ENCODE measurements at regions not wholly inside any gene's neighbourhood (a gene's known extent, or its start where the extent isn't known, plus 50 kb on each side); places are given as distances from the start of the nearest gene placed in this dataset.

DNA sequence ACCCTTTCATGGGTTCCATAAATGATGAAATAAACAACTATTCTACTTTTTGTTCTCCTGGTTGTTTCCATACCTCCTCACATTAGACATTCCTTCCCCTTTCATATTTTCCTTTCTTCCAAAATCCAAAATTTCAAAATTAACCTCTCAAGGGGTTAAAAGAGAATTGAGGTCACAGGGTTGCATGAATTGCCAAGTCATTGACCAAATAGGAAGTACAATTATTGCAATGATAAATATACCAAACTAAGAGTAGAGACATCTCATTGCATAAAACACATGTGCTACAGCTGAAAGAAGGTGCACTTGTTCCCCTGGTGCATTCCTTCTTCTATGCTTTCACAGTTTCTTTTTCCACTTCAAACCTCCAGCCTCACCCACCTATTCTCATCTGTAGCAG, 136.1 kb downstream of the KCTD12 start:
- no peak for DNase-seq (ENCODE audit: low spot score)

DNA sequence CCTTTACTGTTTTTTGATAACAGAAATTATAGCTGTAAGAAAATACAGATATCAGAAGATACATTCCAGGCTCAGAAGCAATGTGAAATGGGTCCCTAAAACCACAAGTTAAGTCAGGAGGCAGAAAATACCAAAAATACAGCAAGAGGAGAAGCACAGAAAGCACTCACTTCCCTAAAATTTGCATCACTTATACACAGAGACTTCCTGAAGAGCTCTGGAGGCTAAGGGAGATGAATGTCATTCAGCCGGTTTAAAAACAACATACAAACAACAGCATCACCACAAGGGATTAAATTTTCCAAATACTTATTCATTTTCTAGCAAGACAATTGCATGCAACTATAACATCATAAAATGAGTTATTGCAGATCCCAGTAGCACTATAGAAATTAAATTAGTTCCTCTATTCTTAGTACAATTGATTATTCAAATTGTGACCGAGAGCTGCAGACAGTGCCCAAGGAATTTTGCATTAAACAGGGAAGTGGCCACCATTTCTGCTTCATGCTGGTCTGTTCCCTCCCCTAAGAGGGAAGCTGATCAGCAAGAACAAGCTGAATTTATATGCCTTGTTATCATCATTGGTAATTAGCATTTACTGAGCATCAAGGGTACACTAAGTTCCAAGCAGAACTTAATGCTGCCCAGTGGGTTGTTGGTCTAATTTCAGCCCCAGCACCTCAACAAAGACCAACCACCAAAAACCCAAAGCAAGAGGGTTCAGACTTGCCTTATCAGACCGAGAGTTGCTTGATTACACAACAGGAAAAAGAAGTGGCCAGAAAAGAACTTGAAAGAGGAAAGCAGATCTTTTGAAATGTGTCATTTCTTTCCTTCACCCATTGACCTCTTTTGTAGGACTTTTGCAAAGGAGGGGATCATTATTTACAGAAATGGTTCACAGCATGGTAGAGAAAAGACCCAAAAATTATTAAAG, 140.7 kb downstream of the KCTD12 start:
- no peak for DNase-seq (ENCODE audit: low spot score)

DNA sequence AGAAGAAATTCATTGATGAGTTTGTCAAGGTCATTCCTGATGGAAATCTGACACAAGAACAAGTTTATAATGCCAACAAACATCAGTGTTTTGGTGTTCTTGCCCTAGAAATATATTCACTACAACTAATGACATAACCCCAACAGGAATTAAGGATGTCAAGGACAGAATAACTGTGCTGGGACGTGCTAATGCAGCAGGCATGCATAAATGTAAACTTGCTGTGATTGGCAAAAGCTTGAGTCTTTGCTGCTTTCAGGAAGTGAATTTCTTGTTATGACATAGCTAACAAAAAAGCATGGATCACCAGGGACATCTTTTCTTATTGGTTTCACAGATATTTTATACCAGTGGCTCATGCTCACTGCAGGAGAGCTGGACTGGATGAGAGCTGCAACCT, 144.6 kb downstream of the KCTD12 start:
- DNase-seq (ENCODE audit: low spot score), result peak; percentile 26

GRCh38 chr13:76741046-76741445, 145.2 kb downstream of the KCTD12 start:
- no peak for DNase-seq (ENCODE audit: low spot score)

DNA sequence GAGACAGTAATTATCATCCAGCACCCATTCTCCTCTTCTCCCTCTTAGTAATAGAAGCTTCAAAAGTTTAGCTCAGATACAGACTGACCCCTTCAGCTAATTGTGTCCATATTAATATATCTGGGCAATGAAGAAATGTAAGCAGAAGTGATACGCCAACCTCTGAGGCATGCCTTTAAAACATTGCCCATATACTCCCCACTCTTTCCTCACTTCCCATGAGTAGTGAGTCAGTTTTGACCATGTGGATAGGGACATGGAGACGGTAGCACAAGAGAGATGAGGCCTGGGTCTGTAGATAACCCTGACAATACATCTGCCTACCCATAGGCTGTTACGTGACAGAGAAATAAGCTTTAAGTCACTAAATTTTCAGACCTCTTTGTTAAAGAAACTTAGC, 147.6 kb downstream of the KCTD12 start:
- DNase-seq (ENCODE audit: low spot score), result no peak

- DNase-seq (ENCODE audit: low spot score), result no peak
These were observed 148.7 kb downstream of the KCTD12 start for GRCh38 chr13:76737526-76737925.

DNA sequence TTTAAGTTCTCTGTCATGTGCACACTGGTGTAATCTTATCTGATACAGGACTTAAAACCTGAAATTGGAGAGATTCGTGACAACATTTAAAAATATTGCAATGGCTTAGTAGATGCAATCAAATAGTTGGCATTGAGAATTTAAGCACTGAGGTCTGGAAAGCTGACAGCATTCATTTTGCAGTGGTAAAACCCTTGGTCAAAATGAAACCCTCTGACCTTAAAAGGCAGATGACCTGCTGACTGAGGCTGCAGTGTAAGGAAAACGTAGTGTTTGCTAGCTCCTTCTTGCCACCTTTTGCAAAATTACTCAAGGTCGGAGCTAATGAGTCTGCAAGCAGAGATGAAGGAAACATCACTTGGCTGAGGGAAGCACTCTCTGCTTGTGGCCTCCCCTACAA, 150.6 kb downstream of the KCTD12 start:
- no peak for DNase-seq (ENCODE audit: low spot score)

GRCh38 chr13:76733671-76734070, 152.5 kb downstream of the KCTD12 start:
- DNase-seq (ENCODE audit: low spot score), result no peak

GRCh38 chr13:76732367-76732766, 153.8 kb downstream of the KCTD12 start:
- DNase-seq (ENCODE audit: low spot score), result no peak

GRCh38 chr13:76730220-76730619, 156.0 kb downstream of the KCTD12 start:
- DNase-seq (ENCODE audit: low spot score), result no peak

DNA sequence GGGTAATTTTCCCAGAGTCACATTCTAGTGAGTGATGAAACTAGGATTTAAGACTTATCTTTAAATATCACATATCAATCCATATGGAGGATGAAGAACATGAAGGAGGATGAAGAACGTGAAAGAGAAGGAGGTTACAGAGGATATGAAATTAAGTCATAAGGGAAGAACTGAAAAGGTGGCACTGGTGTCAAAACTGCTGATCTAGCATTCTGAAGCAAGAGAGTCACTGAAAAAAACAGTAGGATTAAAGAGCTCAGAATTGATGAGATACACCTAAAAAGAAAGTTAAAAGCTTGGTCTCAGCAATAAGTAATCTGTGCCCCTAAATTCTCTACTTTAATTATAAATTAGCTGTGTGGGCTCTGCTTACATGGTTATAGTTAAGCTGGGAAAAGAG, 156.5 kb downstream of the KCTD12 start:
- no peak for DNase-seq (ENCODE audit: low spot score)

DNA sequence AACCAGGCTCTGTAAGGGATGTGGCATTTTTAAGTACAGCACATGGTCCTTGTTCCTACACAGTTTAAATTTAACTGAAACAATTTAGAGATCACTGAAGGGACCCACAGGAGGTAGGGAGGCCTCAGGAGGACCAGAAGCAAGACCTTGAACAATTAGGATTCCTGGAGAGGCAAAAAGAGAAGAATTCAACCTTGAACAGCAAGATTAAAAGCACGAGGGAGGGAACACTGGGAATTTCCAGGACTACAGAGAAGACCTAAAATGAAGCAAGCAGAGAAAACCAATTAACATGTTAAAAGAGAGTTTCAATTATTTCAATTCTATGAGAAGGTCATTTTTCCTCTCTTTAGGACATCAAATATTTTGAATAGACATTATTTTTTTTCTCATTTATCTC, 160.3 kb downstream of the KCTD12 start:
- DNase-seq (ENCODE audit: low spot score), result no peak

- no peak for DNase-seq (ENCODE audit: low spot score)
These were observed 161.0 kb downstream of the KCTD12 start for GRCh38 chr13:76725211-76725610.

DNA sequence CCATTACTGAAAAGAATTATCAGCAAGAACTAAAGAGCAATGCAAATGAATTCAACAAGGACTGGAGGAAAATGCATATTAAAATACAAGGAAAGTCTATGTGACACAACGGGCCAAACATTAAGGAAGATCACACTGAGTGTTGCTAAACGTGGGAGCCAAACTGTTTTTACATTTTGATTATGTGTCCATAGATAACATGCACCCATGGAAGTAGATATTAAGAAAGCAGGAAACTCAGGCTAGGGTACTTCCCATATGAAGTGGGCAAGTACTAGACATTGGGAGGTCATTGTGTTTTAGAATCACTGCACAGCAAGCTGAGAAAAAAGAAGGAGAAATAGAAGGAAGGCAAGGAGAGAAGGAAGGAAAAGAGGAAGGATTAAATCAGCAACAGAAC, 161.8 kb downstream of the KCTD12 start:
- DNase-seq (ENCODE audit: low spot score), result no peak

DNA sequence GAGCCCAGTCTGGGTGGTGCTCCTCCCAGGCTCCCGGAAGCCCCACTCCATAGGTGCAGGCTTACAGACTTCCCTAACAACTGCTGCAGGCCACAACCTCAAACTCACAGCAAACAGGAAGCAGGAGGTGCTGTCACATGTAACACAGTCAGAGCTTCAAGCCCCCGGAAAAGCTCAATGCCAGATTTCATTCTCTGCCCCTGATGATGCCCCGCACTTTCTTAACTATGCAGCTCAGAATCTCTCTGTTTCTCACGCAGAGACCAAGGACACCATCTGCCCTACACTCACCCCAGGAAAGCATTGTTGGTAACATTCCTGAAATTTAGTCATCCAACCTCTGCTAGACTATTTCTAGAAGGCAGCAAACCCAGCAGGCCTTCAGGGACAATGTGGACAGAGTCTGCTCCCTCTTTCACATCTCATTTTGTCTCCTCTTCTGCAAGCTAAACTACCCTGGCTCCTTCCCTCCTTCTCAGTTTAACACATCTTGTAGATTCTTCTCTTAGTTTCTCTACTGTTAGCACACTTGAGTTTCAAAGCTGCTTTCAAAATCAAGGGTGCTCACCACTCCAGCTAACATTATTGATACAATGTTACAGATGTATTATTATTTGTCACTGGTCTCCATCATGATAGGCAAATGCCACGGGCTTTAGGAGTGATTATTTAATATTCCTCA, 162.5 kb downstream of the KCTD12 start:
- peak; percentile 65 for DNase-seq (ENCODE audit: low spot score)

DNA sequence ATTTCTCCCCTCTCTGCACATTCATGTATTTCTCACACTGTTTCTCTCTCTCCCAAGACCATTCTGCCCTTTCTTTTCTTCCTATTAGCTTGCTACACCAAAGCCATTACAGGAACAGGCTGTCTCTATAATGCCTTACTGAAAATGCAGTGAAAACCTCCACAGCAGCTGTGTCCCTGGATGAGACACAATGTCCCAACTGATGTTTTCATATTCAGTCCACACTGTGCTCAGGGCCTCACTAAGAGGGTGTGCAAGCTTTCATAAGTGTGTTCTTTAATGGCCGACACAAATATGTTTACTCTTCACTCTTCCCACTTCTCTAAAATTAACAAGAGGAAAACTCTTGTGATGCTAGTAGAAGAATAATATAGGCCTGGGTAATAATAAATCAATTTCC, 163.4 kb downstream of the KCTD12 start:
- no peak for DNase-seq (ENCODE audit: low spot score)

DNA sequence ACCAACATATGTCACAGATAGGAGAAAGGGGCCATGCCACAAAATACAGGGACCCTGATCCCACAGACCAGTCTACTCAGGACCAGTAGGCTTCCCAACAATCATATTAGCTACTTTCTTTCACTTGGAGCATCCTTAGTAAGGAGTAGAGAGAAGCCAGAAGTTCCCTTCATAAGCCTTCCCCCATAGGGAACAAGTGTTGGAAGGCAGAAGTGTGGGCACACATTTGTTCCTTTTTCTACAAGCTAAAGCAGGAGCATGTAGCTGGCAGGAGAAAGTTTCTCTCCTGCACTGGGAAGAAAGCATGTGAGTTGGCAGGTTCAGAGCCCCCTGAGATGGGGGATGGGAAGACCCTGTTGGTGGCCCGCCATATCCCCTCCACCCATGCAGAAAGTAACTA, 165.4 kb downstream of the KCTD12 start:
- DNase-seq (ENCODE audit: low spot score), result no peak

DNA sequence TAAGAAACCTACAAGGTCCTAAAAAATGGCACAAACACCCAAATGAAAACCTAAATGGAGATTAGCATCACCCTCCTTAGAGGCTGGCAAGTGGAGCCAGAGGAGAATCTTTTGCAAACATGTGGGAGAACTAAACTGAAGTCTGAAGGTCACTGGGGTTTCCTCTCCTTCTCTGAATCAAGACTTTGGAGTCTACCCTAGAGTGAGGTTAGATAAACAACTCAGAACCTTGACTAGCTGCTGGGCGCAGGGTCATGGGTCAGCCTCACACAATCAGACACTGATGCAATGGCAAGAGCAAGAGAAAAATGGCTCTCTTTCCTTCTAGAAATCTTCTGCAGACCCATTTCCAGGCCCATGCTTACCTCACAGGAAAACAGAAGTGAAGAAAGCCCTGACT, 165.8 kb downstream of the KCTD12 start:
- DNase-seq (ENCODE audit: low spot score), result no peak

GRCh38 chr13:76719955-76720354, 166.2 kb downstream of the KCTD12 start:
- no peak for DNase-seq (ENCODE audit: low spot score)

GRCh38 chr13:76717092-76717491, 169.1 kb downstream of the KCTD12 start:
- peak; percentile 41 for DNase-seq (ENCODE audit: low spot score)

DNA sequence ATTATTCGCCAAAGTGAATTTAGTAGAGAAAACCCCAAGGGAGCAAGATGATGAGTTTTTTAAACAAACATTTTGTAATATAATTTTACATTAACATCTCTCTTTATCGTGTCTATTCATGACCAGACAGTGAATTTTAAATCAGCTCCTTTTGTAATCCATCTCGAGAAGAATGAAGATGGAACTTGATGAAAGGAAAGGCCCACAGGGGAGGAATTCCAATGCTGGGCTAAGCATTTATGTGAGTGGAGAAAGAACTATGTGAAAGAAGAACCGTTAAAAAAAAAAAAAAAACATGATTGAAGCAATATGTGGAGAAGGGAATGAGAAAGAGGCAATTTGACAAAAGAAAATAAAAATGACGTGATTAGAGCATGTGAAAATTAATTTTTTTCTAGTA, 170.6 kb downstream of the KCTD12 start:
- DNase-seq (ENCODE audit: low spot score), result no peak

DNA sequence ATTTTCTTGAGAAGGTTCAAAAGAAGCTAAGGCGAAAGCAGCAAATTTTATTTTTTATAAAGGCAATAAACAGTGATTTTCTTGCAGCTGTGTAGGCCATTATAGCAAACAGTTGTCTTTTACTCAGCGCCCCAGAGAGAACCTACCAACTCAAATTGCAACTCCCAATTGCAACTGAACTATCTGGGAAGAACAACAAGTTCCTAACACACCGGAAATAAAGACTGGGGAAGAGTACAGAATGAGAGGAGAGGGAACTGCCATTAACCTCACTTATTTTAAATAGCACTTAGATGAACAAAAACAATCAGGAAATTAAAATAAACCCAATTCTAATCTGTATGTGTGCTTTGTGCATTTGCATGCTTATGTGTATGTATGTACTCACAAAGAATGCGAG, 171.1 kb downstream of the KCTD12 start:
- no peak for DNase-seq (ENCODE audit: low spot score)

GRCh38 chr13:76713280-76713679, 172.9 kb downstream of the KCTD12 start:
- no peak for DNase-seq (ENCODE audit: low spot score)

Measured in kidney tubule cell (primary cell).